Stomach (tissue), 4 donors: ENCODE measurements at regions not wholly inside any gene's neighbourhood (a gene's known extent, or its start where the extent isn't known, plus 50 kb on each side); places are given as distances from the start of the nearest gene placed in this dataset.
"Not testable (repeated sequence)": the region's sequence is repeated elsewhere in the genome, so short reads cannot be mapped to it uniquely, and the experiment has no call there.

Source experiments
- EP300 ChIP-seq: sonication (generic); formaldehyde crosslinking; IDR thresholded peaks from one replicate; pipeline ENCODE4 v1.6.1; 2017; ENCODE audit warnings: antibody characterized with exemption
- POLR2A ChIP-seq, 4 donors: fragments of 450-650 bp; IDR thresholded peaks; one replicate each; pipeline ENCODE4 v1.6.1; 2016; ENCODE audit warnings: antibody characterized with exemption in 4 of 4, control low read depth in 2 of 4, mild to moderate bottlenecking in 1 of 4, moderate library complexity in 1 of 4
- POLR2AphosphoS5 ChIP-seq, 3 donors: sonication (generic); formaldehyde crosslinking; IDR thresholded peaks; one replicate each; pipeline ENCODE4 v1.6.1; 2016; ENCODE audit warnings: antibody characterized with exemption in 3 of 3
- TF ChIP-seq, protein P1 (sequence below), 7 experiments: fragments of 450-650 bp in 4 of 7; fragments of 200-600 bp in 3 of 7; sonication (generic) in 3 of 7; IDR thresholded peaks; one replicate each; pipeline ENCODE4 v1.5.1; 2016 to 2019; ENCODE audit warnings: antibody characterized with exemption in 7 of 7, control low read depth in 2 of 7, mild to moderate bottlenecking in 1 of 7

DNA sequence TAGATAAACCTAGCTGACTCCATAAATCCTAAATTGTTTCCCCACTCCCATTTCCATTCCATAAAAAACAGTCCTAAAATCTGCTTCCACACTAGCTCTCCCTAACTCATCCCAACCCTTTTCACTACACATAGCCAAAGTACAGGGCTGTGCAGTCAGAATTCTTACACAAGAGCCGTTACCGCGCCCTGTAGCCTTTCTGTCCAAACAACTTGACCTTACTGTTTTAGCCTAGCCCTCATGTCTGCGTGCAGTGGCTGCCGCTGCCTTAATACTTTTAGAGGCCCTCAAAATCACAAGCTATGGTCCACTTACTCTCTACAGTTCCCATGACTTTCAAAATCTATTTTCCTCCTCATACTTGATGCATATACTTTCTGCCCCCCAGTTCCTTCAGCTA lies 516.8 kb downstream of the MATN1 start:
- not testable (repeated sequence) for TF ChIP-seq POLR2A (IDR thresholded peaks at IDR 0.05); EP300; POLR2AphosphoS5 (IDR thresholded peaks at IDR 0.05)
- TF ChIP-seq, protein P1, sequence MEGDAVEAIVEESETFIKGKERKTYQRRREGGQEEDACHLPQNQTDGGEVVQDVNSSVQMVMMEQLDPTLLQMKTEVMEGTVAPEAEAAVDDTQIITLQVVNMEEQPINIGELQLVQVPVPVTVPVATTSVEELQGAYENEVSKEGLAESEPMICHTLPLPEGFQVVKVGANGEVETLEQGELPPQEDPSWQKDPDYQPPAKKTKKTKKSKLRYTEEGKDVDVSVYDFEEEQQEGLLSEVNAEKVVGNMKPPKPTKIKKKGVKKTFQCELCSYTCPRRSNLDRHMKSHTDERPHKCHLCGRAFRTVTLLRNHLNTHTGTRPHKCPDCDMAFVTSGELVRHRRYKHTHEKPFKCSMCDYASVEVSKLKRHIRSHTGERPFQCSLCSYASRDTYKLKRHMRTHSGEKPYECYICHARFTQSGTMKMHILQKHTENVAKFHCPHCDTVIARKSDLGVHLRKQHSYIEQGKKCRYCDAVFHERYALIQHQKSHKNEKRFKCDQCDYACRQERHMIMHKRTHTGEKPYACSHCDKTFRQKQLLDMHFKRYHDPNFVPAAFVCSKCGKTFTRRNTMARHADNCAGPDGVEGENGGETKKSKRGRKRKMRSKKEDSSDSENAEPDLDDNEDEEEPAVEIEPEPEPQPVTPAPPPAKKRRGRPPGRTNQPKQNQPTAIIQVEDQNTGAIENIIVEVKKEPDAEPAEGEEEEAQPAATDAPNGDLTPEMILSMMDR (IDR thresholded peaks at IDR 0.05), result not testable (repeated sequence)
